GM13977 (cell line): ENCODE measurements at regions not wholly inside any gene's neighbourhood (a gene's known extent, or its start where the extent isn't known, plus 50 kb on each side); places are given as distances from the start of the nearest gene placed in this dataset.

Source experiments
- DNase-seq: peaks from one replicate; pipeline ENCODE4 v3.0.0; 2012; ENCODE audit warnings: low spot score
- CTCF ChIP-seq: IDR thresholded peaks from 2 replicates; pipeline ENCODE4 v1.5.1; 2012; ENCODE audit warnings: mild to moderate bottlenecking, control low read depth; ENCODE audit not compliant: insufficient read depth; ENCODE audit errors: extremely low read depth, missing control alignments
- in situ Hi-C: fragments of 300-500 bp; cut with MboI; formaldehyde crosslinking; loops from one replicate; pipeline ENCODE4 v1.12.0; 2022; ENCODE audit warnings: low sequenced_read_pairs, low pct_unique_long_range_greater_than_20kb, mixed read lengths, inconsistent platforms; ENCODE audit not compliant: unreplicated experiment

GRCh38 chr5:116343961-116344360 lies 230.7 kb downstream of the SEMA6A start:
- in situ Hi-C loops, result no loop called here
- TF ChIP-seq CTCF, result no peak
- DNase-seq, result no peak
